SJCRH30 (cell line): ENCODE measurements at regions not wholly inside any gene's neighbourhood (a gene's known extent, or its start where the extent isn't known, plus 50 kb on each side); places are given as distances from the start of the nearest gene placed in this dataset.

Experiments used
- DNase-seq, 2 experiments: peaks; one replicate each; pipeline ENCODE4 v3.0.0-alpha.2; 2015 to 2020
- H3K27ac ChIP-seq: fragments of 250-450 bp; sonication (Bioruptor Pico); 2 replicates; pipeline ENCODE4 v1.5.1; 2020; ENCODE audit warnings: mild to moderate bottlenecking, moderate library complexity
- H3K27me3 ChIP-seq: fragments of 250-450 bp; sonication (Bioruptor Pico); 2 replicates; pipeline ENCODE4 v1.5.1; 2020; ENCODE audit warnings: mild to moderate bottlenecking, moderate library complexity
- H3K36me3 ChIP-seq: fragments of 250-450 bp; sonication (Bioruptor Pico); 2 replicates; pipeline ENCODE4 v1.5.1; 2020; ENCODE audit warnings: mild to moderate bottlenecking, moderate library complexity
- H3K4me1 ChIP-seq: fragments of 250-450 bp; sonication (Bioruptor Pico); 2 replicates; pipeline ENCODE4 v1.5.1; 2020; ENCODE audit warnings: mild to moderate bottlenecking, moderate library complexity
- H3K4me3 ChIP-seq: fragments of 250-450 bp; sonication (Bioruptor Pico); 2 replicates; pipeline ENCODE4 v1.5.1; 2020; ENCODE audit warnings: mild to moderate bottlenecking, moderate library complexity
- H3K9me3 ChIP-seq: fragments of 250-450 bp; sonication (Bioruptor Pico); replicated peaks from 2 replicates; pipeline ENCODE4 v1.5.1; 2020; ENCODE audit warnings: mild to moderate bottlenecking, moderate library complexity

- no peaks in the 10 kb centered on the region for H3K4me1 ChIP-seq
- H3K9me3 ChIP-seq, result no peaks in the 10 kb centered on the region
- no peak overlapping the region for H3K4me3 ChIP-seq
- DNase-seq, result no peak
- H3K36me3 ChIP-seq, result no peaks in the 10 kb centered on the region
- H3K27me3 ChIP-seq, result 0 out of 2 replicates have a peak, but pooled peaks cover under 1% of the 10 kb centered on the region
- no peak overlapping the region for H3K27ac ChIP-seq
Observed at GRCh38 chr21:39109596-39110210, 73.5 kb downstream of the PSMG1 start.

- Histone ChIP-seq H3K27me3 (peaks cover 6% of the 10 kb centered on the region; the same call in 1 of the 2 replicates), H3K27ac (no peak overlapping the region), H3K4me1 (no peaks in the 10 kb centered on the region), H3K9me3 (no peaks in the 10 kb centered on the region), H3K36me3 (no peaks in the 10 kb centered on the region), H3K4me3 (no peak overlapping the region)
- no peak for DNase-seq
Observed at GRCh38 chr21:39109163-39109530, 74.1 kb downstream of the PSMG1 start.

- Histone ChIP-seq H3K36me3 (no peaks in the 10 kb centered on the region), H3K4me1 (no peaks in the 10 kb centered on the region), H3K27ac (no peak overlapping the region), H3K27me3 (peaks cover 6% of the 10 kb centered on the region; the same call in 1 of the 2 replicates), H3K9me3 (no peaks in the 10 kb centered on the region), H3K4me3 (no peak overlapping the region)
- no peak for DNase-seq
Observed at GRCh38 chr21:39108291-39109162, 74.7 kb downstream of the PSMG1 start.

GRCh38 chr21:39107739-39108138 lies 75.5 kb downstream of the PSMG1 start:
- Histone ChIP-seq H3K27me3 (peaks cover 6% of the 10 kb centered on the region; the same call in 1 of the 2 replicates), H3K36me3 (no peaks in the 10 kb centered on the region), H3K27ac (no peak overlapping the region), H3K9me3 (no peaks in the 10 kb centered on the region), H3K4me1 (no peaks in the 10 kb centered on the region), H3K4me3 (no peak overlapping the region)
- no peak for DNase-seq

GRCh38 chr21:39106881-39107462 lies 76.3 kb downstream of the PSMG1 start:
- no peak for DNase-seq
- H3K4me3 ChIP-seq, result no peak overlapping the region
- no peak overlapping the region for H3K27ac ChIP-seq
- H3K27me3 ChIP-seq, result peaks cover 6% of the 10 kb centered on the region; the same call in 1 of the 2 replicates
- no peaks in the 10 kb centered on the region for H3K9me3 ChIP-seq
- H3K36me3 ChIP-seq, result no peaks in the 10 kb centered on the region
- H3K4me1 ChIP-seq, result no peaks in the 10 kb centered on the region

GRCh38 chr21:39105836-39106235 lies 77.4 kb downstream of the PSMG1 start:
- no peak for DNase-seq
- Histone ChIP-seq H3K9me3 (no peaks in the 10 kb centered on the region), H3K27me3 (peaks cover 6% of the 10 kb centered on the region; the same call in 1 of the 2 replicates), H3K4me3 (no peak overlapping the region), H3K27ac (no peak overlapping the region), H3K4me1 (no peaks in the 10 kb centered on the region), H3K36me3 (no peaks in the 10 kb centered on the region)

GRCh38 chr21:39105341-39105765 lies 77.9 kb downstream of the PSMG1 start:
- Histone ChIP-seq H3K4me1 (no peaks in the 10 kb centered on the region), H3K27ac (no peak overlapping the region), H3K27me3 (peaks cover 6% of the 10 kb centered on the region; the same call in 1 of the 2 replicates), H3K9me3 (no peaks in the 10 kb centered on the region), H3K4me3 (no peak overlapping the region), H3K36me3 (no peaks in the 10 kb centered on the region)
- DNase-seq, result no peak

GRCh38 chr21:39104911-39105310 lies 78.3 kb downstream of the PSMG1 start:
- Histone ChIP-seq H3K4me1 (no peaks in the 10 kb centered on the region), H3K4me3 (no peak overlapping the region), H3K27me3 (peaks cover 6% of the 10 kb centered on the region; the same call in 1 of the 2 replicates), H3K9me3 (no peaks in the 10 kb centered on the region), H3K27ac (no peak overlapping the region), H3K36me3 (no peaks in the 10 kb centered on the region)
- no peak for DNase-seq

GRCh38 chr21:39103689-39104088 lies 79.6 kb downstream of the PSMG1 start:
- Histone ChIP-seq H3K9me3 (no peaks in the 10 kb centered on the region), H3K4me3 (no peak overlapping the region), H3K27ac (no peak overlapping the region), H3K27me3 (peaks cover 6% of the 10 kb centered on the region; the same call in 1 of the 2 replicates), H3K36me3 (no peaks in the 10 kb centered on the region), H3K4me1 (no peaks in the 10 kb centered on the region)
- no peak for DNase-seq

- Histone ChIP-seq H3K4me1 (no peaks in the 10 kb centered on the region), H3K4me3 (no peak overlapping the region), H3K9me3 (no peaks in the 10 kb centered on the region), H3K36me3 (no peaks in the 10 kb centered on the region), H3K27ac (no peak overlapping the region), H3K27me3 (peaks cover 10% of the 10 kb centered on the region; the same call in 1 of the 2 replicates)
- DNase-seq, result no peak
Observed at GRCh38 chr21:39099859-39100258, 83.4 kb downstream of the PSMG1 start.

GRCh38 chr21:39098696-39099200 lies 84.5 kb downstream of the PSMG1 start:
- no peaks in the 10 kb centered on the region for H3K36me3 ChIP-seq
- H3K27me3 ChIP-seq, result peaks cover 4% of the 10 kb centered on the region; the same call in 1 of the 2 replicates
- H3K27ac ChIP-seq, result no peak overlapping the region

GRCh38 chr21:39097981-39098380 lies 85.3 kb downstream of the PSMG1 start:
- Histone ChIP-seq H3K4me1 (no peaks in the 10 kb centered on the region), H3K9me3 (no peaks in the 10 kb centered on the region), H3K27me3 (peaks cover 4% of the 10 kb centered on the region; the same call in 1 of the 2 replicates), H3K4me3 (no peak overlapping the region), H3K27ac (no peak overlapping the region), H3K36me3 (no peaks in the 10 kb centered on the region)
- DNase-seq, result no peak

More at GRCh38 chr21:39098696-39099200, 84.5 kb downstream of the PSMG1 start:
- DNase-seq, result no peak
- H3K4me3 ChIP-seq, result no peak overlapping the region
- no peaks in the 10 kb centered on the region for H3K9me3 ChIP-seq
- H3K4me1 ChIP-seq, result no peaks in the 10 kb centered on the region

GRCh38 chr21:39097335-39097861 lies 85.9 kb downstream of the PSMG1 start:
- Histone ChIP-seq H3K36me3 (no peaks in the 10 kb centered on the region), H3K27me3 (peaks cover 4% of the 10 kb centered on the region; the same call in 1 of the 2 replicates), H3K4me3 (no peak overlapping the region), H3K4me1 (no peaks in the 10 kb centered on the region), H3K27ac (no peak overlapping the region), H3K9me3 (no peaks in the 10 kb centered on the region)
- DNase-seq, result no peak

GRCh38 chr21:39096754-39097153 lies 86.5 kb downstream of the PSMG1 start:
- H3K4me3 ChIP-seq, result no peak overlapping the region
- H3K27ac ChIP-seq, result no peak overlapping the region
- DNase-seq, result no peak
- peaks cover 4% of the 10 kb centered on the region; the same call in 1 of the 2 replicates for H3K27me3 ChIP-seq
- no peaks in the 10 kb centered on the region for H3K4me1 ChIP-seq
- no peaks in the 10 kb centered on the region for H3K36me3 ChIP-seq
- no peaks in the 10 kb centered on the region for H3K9me3 ChIP-seq
